Endothelial cell (in vitro differentiated cells): ENCODE measurements at regions not wholly inside any gene's neighbourhood (a gene's known extent, or its start where the extent isn't known, plus 50 kb on each side); places are given as distances from the start of the nearest gene placed in this dataset.

ENCODE experiments used
- DNase-seq: peaks from one replicate; pipeline ENCODE4 v3.0.0; 2021; ENCODE audit warnings: low spot score
- H3K27ac Mint-ChIP-seq: one replicate; pipeline ENCODE4 v1.8.0; 2021; ENCODE audit warnings: mixed read lengths, inconsistent platforms; ENCODE audit not compliant: unreplicated experiment
- H3K27me3 Mint-ChIP-seq: one replicate; pipeline ENCODE4 v1.8.0; 2021; ENCODE audit warnings: mild to moderate bottlenecking, moderate library complexity, mixed read lengths, inconsistent platforms; ENCODE audit not compliant: unreplicated experiment
- H3K36me3 Mint-ChIP-seq: one replicate; pipeline ENCODE4 v1.8.0; 2021; ENCODE audit warnings: mild to moderate bottlenecking, low read depth, mixed read lengths, inconsistent platforms; ENCODE audit not compliant: unreplicated experiment
- H3K4me1 Mint-ChIP-seq: one replicate; pipeline ENCODE4 v1.8.0; 2021; ENCODE audit warnings: mild to moderate bottlenecking, mixed read lengths, inconsistent platforms; ENCODE audit not compliant: unreplicated experiment
- H3K4me3 Mint-ChIP-seq: one replicate; pipeline ENCODE4 v1.8.0; 2021; ENCODE audit warnings: mild to moderate bottlenecking, mixed read lengths, inconsistent platforms; ENCODE audit not compliant: unreplicated experiment
- H3K9me3 Mint-ChIP-seq: one replicate; pipeline ENCODE4 v1.8.0; 2021; ENCODE audit warnings: mixed read lengths, inconsistent platforms; ENCODE audit not compliant: unreplicated experiment
- TF ChIP-seq, protein P1 (sequence below): fragments of 200-600 bp; sonication (generic); IDR thresholded peaks from one replicate; pipeline ENCODE4 v1.5.0; 2021; ENCODE audit warnings: antibody characterized with exemption; ENCODE audit not compliant: unreplicated experiment

DNA sequence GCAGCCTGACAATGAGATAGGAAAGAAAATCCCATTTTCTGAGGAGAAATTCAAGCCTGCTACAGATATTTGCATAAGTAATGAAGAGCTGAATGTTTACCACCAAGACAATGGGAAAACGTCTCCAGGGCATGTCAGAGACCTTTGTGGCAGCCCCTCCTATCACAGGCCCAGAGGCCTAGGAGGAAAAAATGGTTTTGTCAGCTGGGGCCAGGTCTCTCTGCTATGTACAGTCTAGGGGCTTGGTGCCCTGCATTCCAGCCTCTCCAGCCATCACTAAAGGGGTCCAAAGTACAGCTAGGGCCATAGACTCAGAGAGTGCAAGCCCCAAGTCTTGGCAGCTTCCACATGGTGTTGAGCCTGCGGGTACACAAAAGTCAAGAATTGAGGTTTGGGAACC is 361.6 kb upstream of the ANXA10 start:
- no peak for DNase-seq
- H3K27me3 Mint-ChIP-seq: no peaks in the 10 kb centered on the region
- peaks cover 16% of the 10 kb centered on the region for H3K9me3 Mint-ChIP-seq
- H3K36me3 Mint-ChIP-seq: peaks cover 7% of the 10 kb centered on the region
- TF ChIP-seq, protein P1, sequence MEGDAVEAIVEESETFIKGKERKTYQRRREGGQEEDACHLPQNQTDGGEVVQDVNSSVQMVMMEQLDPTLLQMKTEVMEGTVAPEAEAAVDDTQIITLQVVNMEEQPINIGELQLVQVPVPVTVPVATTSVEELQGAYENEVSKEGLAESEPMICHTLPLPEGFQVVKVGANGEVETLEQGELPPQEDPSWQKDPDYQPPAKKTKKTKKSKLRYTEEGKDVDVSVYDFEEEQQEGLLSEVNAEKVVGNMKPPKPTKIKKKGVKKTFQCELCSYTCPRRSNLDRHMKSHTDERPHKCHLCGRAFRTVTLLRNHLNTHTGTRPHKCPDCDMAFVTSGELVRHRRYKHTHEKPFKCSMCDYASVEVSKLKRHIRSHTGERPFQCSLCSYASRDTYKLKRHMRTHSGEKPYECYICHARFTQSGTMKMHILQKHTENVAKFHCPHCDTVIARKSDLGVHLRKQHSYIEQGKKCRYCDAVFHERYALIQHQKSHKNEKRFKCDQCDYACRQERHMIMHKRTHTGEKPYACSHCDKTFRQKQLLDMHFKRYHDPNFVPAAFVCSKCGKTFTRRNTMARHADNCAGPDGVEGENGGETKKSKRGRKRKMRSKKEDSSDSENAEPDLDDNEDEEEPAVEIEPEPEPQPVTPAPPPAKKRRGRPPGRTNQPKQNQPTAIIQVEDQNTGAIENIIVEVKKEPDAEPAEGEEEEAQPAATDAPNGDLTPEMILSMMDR: no peak
- no peaks in the 10 kb centered on the region for H3K4me1 Mint-ChIP-seq
- H3K4me3 Mint-ChIP-seq: no peak overlapping the region
- no peak overlapping the region for H3K27ac Mint-ChIP-seq

DNA sequence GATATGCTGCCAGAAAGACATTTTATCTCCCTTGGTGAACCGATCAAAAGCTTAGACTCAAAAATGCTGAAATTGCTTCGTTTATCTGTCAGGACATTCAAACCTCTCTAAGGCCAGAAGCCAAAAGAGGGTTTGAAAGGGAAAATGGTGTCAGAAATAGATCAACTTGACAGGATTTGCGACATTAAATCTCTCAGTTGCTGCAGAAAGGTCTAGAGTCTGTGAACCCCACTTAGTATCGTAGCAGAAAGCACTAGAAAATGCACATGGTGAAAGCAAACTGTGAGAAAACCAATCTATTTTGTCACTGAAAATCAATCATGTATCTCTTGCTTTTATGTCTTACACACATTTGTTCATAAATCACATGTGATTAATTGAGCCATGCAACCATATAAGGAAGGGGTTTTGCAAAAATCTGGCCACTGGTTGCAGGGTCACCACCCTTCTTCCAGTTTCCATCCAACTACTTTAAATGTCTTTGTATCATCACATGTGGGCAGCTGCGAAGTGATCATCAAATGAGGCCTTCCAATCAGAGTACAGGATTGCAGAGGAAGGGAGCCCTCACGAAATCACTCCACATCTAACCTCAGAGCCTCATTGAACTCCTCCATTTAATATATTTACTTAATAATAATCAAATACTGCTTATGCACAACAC is 347.2 kb upstream of the ANXA10 start:
- H3K4me1 Mint-ChIP-seq: no peaks in the 10 kb centered on the region
- TF ChIP-seq, protein P1: no peak
- H3K9me3 Mint-ChIP-seq: no peaks in the 10 kb centered on the region
- no peak overlapping the region for H3K27ac Mint-ChIP-seq
- no peak overlapping the region for H3K4me3 Mint-ChIP-seq
- no peaks in the 10 kb centered on the region for H3K36me3 Mint-ChIP-seq
- H3K27me3 Mint-ChIP-seq: no peaks in the 10 kb centered on the region
- no peak for DNase-seq

DNA sequence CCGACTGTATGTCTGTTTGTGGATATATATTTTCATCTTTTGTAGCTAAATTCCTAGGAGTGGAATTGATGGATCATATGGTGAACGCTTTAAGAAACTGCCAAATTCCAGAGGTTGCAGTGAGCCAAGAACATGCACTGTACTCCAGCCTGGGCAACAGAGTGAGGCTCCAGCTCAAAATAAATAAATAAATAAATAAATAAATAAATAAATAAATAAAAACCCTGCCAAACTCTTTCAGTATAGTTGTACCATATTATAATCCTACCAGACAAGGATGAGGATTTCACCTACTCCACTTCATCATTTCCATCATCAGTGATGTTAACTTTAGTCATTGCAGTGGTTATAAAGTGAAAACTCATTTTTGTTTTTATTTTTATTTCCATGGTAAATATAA is 325.1 kb upstream of the ANXA10 start:
- Mint-ChIP-seq H3K27ac (no peak overlapping the region), H3K4me3 (no peak overlapping the region), H3K36me3 (no peaks in the 10 kb centered on the region), H3K9me3 (peaks cover 4% of the 10 kb centered on the region), H3K27me3 (no peaks in the 10 kb centered on the region), H3K4me1 (peaks cover 3% of the 10 kb centered on the region)
- TF ChIP-seq, protein P1: no peak
- DNase-seq: no peak

DNA sequence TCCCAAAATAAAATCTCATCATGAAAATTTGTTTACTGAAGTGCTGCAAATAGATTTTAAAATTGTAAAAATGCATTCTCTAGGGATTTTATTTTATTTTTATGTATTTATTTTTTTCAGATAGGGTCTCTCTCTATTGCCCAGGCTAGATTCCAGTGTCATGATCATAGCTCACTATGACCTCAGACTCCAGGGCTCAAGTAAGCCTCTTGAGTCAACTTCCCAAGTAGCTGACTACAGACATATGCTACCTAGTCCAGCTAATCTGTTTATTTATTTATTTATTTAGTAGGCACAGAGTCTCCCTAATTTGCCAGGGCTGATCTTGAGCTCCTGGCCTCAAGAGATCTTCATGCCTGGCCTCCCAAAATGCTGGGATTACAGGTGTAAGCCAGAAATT is 317.7 kb upstream of the ANXA10 start:
- no peaks in the 10 kb centered on the region for H3K9me3 Mint-ChIP-seq
- H3K4me3 Mint-ChIP-seq: no peak overlapping the region
- TF ChIP-seq, protein P1: no peak
- peaks cover 7% of the 10 kb centered on the region for H3K4me1 Mint-ChIP-seq
- no peaks in the 10 kb centered on the region for H3K27me3 Mint-ChIP-seq
- no peak overlapping the region for H3K27ac Mint-ChIP-seq
- DNase-seq: no peak
- no peaks in the 10 kb centered on the region for H3K36me3 Mint-ChIP-seq

DNA sequence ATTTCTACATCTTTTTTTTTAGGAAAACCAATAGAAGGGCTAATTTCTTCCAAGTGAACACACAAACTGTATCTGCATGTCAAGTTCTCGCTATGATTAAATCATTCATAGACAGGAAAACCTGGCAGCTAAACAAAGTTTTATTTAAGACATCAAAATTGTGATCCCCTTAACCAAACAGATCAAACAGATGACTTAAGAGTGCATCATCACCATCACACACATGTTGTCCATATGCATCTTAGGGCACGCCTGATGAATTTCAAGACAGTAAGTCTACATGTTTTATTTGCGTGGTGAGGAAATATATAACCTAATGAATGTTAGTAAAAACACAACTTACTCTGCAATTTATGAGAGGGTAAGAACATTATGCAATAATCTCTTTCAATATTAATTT is 317.0 kb upstream of the ANXA10 start:
- no peaks in the 10 kb centered on the region for H3K9me3 Mint-ChIP-seq
- no peak for DNase-seq
- TF ChIP-seq, protein P1: no peak
- no peaks in the 10 kb centered on the region for H3K36me3 Mint-ChIP-seq
- H3K4me3 Mint-ChIP-seq: no peak overlapping the region
- H3K27me3 Mint-ChIP-seq: no peaks in the 10 kb centered on the region
- peaks cover 7% of the 10 kb centered on the region for H3K4me1 Mint-ChIP-seq
- H3K27ac Mint-ChIP-seq: no peak overlapping the region
